Medulla oblongata (tissue), 1 donor: ENCODE measurements at regions not wholly inside any gene's neighbourhood (a gene's known extent, or its start where the extent isn't known, plus 50 kb on each side); places are given as distances from the start of the nearest gene placed in this dataset.
"Not testable (repeated sequence)": the region's sequence is repeated elsewhere in the genome, so short reads cannot be mapped to it uniquely, and the experiment has no call there.

Experiments used
- DNase-seq: peaks from one replicate; pipeline ENCODE4 v3.0.0-alpha.2; 2015; ENCODE audit errors: extremely low spot score

GRCh38 chr7:29701540-29701939, 104.8 kb upstream of the WIPF3 start:
- DNase-seq = not testable (repeated sequence)

- not testable (repeated sequence) for DNase-seq
Observed at GRCh38 chr7:29703830-29704229, 102.5 kb upstream of the WIPF3 start.

GRCh38 chr7:29709002-29709401, 97.3 kb upstream of the WIPF3 start:
- DNase-seq = peak; percentile 76

- not testable (repeated sequence) for DNase-seq
Observed at GRCh38 chr7:29723127-29723526, 83.2 kb upstream of the WIPF3 start.

DNA sequence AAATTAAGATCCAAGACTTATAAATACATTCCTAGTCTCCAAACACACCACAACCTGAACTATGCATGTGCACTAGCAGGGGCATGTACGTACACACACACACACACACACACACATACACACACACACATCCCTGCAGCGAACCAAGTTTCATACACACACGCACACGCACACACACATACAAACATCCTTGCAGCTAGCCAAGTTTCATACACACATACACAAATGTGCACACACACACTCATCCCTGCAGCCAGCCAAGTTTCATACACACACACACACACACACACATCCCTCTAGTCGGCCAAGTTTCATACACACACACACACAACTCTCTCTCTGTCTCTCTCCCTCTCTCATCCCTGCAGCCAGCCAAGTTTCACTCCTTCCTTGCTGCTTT, 82.7 kb upstream of the WIPF3 start:
- no peak for DNase-seq

DNA sequence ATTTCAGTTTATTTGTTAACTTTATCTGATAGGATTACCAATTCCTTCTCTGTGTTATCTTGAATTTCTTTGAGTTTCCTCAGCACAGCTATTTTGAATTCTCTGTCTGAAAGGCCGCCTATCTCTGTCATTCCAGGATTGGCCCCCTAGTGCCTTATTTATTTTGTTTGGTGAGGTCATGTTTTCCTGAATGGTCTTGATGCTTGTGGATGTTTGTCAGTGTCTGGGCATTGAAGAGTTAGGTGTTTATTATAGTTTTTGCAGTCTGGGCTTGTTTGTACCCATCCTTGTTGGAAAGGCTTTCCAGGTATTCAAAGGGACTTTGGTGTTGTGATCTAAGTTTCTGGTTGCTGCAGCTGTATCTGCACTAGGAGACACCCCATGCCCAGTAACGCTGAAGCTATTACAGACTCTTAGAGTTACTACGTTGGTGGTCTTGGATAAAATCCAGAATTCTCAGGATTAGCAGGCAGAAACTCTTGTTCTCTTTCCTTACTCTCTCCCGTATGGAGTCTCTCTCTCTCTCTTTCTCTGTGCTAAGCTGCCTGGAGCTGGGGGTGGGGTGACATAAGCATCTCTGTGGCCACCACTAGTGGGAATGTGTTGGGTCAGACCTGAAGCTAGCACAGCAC, 76.7 kb upstream of the WIPF3 start:
- DNase-seq = not testable (repeated sequence)

GRCh38 chr7:29734246-29734731, 72.0 kb upstream of the WIPF3 start:
- no peak for DNase-seq

- DNase-seq = peak; percentile 3
Observed at GRCh38 chr7:29747645-29748245, 58.6 kb upstream of the WIPF3 start.

- DNase-seq = peak; percentile 69
Observed at GRCh38 chr7:29748286-29749099, 57.8 kb upstream of the WIPF3 start.

- DNase-seq = no peak
Observed at GRCh38 chr7:29749701-29750321, 56.5 kb upstream of the WIPF3 start.

GRCh38 chr7:29750373-29750940, 55.9 kb upstream of the WIPF3 start:
- DNase-seq = not testable (repeated sequence)

- not testable (repeated sequence) for DNase-seq
Observed at GRCh38 chr7:29751012-29751411, 55.3 kb upstream of the WIPF3 start.

DNA sequence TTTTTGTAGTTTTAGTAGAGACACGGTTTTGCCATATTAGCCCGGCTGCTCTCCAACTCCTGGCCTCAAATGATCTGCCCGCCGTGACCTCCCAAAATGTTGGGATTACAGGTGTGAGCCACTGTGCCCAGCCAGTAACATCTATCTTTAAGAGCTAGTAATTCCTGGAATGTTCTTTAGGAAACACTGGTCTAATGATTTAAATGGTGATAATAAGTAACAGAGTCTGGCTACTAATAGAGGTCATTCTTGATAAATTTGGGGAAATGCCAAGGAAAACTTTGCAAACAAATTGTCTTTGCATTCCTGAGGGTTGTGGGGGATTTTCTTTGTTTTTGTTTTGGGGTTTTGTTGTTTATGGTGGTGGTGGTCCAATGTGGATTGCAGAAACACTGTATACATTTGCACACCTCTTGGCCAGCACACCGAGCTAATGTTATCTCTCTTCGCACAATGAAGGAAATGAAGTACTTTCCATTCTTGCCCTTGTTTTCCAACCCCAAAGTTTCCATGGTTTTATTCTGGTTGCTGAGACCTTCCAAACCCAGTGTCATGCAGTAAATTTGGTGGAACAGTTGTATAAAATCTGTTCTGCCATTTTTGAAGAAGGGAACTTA, 51.3 kb upstream of the WIPF3 start:
- DNase-seq = no peak
